HepG2 (cell line): ENCODE measurements at regions not wholly inside any gene's neighbourhood (a gene's known extent, or its start where the extent isn't known, plus 50 kb on each side); places are given as distances from the start of the nearest gene placed in this dataset.

Experiments used
- BCLAF1 ChIP-seq: fragments of 450-650 bp; IDR thresholded peaks from 2 replicates; pipeline ENCODE4 v1.6.1; 2017; ENCODE audit warnings: mild to moderate bottlenecking
- CREBL2 ChIP-seq: sonication (generic); formaldehyde crosslinking; IDR thresholded peaks from 2 replicates; pipeline ENCODE4 v1.8.1; 2023; ENCODE audit warnings: missing genetic modification reagents, mild to moderate bottlenecking, borderline replicate concordance
- CREM ChIP-seq, 2 experiments: sonication (generic) in 1 of 2; formaldehyde crosslinking in 1 of 2; IDR thresholded peaks; 2 replicates each; pipeline versions ENCODE4 v1.4.0 to v1.6.1; 2016 to 2020; ENCODE audit warnings: antibody characterized with exemption in 1 of 2, mild to moderate bottlenecking in 1 of 2, missing genetic modification reagents in 1 of 2
- EED ChIP-seq: sonication (generic); formaldehyde crosslinking; IDR thresholded peaks from 2 replicates; pipeline ENCODE4 v1.5.0; 2020; ENCODE audit warnings: mild to moderate bottlenecking, missing genetic modification reagents
- FOSL2 ChIP-seq: sonication (generic); formaldehyde crosslinking; IDR thresholded peaks from 2 replicates; pipeline ENCODE4 v1.4.0; 2020; ENCODE audit warnings: missing genetic modification reagents
- RCOR2 ChIP-seq: IDR thresholded peaks from 2 replicates; pipeline ENCODE4 v1.6.1; 2016; ENCODE audit warnings: missing biosample characterization, missing genetic modification reagents
- ZNF20 ChIP-seq: sonication (generic); formaldehyde crosslinking; IDR thresholded peaks from 2 replicates; pipeline ENCODE4 v1.4.0; 2020; ENCODE audit warnings: mild to moderate bottlenecking, moderate library complexity, missing genetic modification reagents
- ZNF556 ChIP-seq: sonication (generic); formaldehyde crosslinking; IDR thresholded peaks from 2 replicates; pipeline ENCODE4 v1.4.0; 2020; ENCODE audit warnings: mild to moderate bottlenecking, missing genetic modification reagents, borderline replicate concordance
- ZNF816 ChIP-seq: sonication (generic); formaldehyde crosslinking; IDR thresholded peaks from 2 replicates; pipeline ENCODE4 v1.8.0; 2022; ENCODE audit warnings: missing genetic modification reagents, mild to moderate bottlenecking, borderline replicate concordance
- TF ChIP-seq, protein P1 (sequence below): sonication (generic); formaldehyde crosslinking; IDR thresholded peaks from 2 replicates; pipeline ENCODE4 v1.4.0; 2020; ENCODE audit warnings: missing genetic modification reagents, borderline replicate concordance
- TF ChIP-seq, protein P2 (sequence below): sonication (generic); formaldehyde crosslinking; conservative IDR thresholded peaks from 2 replicates; pipeline ENCODE4 v1.5.0; 2020; ENCODE audit warnings: missing genetic modification reagents
- TF ChIP-seq, protein P3 (sequence below): sonication (generic); formaldehyde crosslinking; IDR thresholded peaks from 2 replicates; pipeline ENCODE4 v1.4.0; 2020; ENCODE audit warnings: mild to moderate bottlenecking, missing genetic modification reagents
- TF ChIP-seq, protein P4 (sequence below): sonication (generic); formaldehyde crosslinking; IDR thresholded peaks from 2 replicates; pipeline ENCODE4 v1.5.0; 2020; ENCODE audit warnings: mild to moderate bottlenecking, missing genetic modification reagents, moderate library complexity

DNA sequence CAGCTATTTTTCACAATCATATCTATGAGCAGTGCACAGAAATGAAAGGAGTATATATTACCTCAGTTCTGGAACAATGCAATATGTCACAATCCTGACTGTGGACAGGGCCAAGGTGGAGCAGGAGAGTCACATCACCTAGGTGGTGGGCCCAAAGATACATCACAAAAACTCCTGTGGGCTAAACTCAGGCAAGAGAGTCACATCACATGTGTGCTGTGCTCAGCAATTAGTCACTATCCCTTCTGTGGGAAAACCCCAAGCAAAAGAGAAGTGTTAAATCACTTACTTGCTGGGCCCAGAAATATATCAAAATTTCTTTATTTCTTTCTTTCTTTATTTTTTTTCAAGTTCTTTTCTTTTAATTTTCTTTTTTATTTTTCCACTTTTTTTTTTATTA lies 249.6 kb downstream of the RPS4Y2 start:
- TF ChIP-seq RCOR2 (CRISPR knock-in tag): no peak
- TF ChIP-seq, protein P1, sequence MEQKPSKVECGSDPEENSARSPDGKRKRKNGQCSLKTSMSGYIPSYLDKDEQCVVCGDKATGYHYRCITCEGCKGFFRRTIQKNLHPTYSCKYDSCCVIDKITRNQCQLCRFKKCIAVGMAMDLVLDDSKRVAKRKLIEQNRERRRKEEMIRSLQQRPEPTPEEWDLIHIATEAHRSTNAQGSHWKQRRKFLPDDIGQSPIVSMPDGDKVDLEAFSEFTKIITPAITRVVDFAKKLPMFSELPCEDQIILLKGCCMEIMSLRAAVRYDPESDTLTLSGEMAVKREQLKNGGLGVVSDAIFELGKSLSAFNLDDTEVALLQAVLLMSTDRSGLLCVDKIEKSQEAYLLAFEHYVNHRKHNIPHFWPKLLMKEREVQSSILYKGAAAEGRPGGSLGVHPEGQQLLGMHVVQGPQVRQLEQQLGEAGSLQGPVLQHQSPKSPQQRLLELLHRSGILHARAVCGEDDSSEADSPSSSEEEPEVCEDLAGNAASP: no peak
- no peak for TF ChIP-seq CREBL2 (CRISPR knock-in tag)
- no peak for TF ChIP-seq BCLAF1
- no peak for TF ChIP-seq ZNF20
- TF ChIP-seq, protein P2, sequence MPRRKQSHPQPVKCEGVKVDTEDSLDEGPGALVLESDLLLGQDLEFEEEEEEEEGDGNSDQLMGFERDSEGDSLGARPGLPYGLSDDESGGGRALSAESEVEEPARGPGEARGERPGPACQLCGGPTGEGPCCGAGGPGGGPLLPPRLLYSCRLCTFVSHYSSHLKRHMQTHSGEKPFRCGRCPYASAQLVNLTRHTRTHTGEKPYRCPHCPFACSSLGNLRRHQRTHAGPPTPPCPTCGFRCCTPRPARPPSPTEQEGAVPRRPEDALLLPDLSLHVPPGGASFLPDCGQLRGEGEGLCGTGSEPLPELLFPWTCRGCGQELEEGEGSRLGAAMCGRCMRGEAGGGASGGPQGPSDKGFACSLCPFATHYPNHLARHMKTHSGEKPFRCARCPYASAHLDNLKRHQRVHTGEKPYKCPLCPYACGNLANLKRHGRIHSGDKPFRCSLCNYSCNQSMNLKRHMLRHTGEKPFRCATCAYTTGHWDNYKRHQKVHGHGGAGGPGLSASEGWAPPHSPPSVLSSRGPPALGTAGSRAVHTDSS: no peak
- TF ChIP-seq EED (CRISPR knock-in tag): no peak
- TF ChIP-seq, protein P3, sequence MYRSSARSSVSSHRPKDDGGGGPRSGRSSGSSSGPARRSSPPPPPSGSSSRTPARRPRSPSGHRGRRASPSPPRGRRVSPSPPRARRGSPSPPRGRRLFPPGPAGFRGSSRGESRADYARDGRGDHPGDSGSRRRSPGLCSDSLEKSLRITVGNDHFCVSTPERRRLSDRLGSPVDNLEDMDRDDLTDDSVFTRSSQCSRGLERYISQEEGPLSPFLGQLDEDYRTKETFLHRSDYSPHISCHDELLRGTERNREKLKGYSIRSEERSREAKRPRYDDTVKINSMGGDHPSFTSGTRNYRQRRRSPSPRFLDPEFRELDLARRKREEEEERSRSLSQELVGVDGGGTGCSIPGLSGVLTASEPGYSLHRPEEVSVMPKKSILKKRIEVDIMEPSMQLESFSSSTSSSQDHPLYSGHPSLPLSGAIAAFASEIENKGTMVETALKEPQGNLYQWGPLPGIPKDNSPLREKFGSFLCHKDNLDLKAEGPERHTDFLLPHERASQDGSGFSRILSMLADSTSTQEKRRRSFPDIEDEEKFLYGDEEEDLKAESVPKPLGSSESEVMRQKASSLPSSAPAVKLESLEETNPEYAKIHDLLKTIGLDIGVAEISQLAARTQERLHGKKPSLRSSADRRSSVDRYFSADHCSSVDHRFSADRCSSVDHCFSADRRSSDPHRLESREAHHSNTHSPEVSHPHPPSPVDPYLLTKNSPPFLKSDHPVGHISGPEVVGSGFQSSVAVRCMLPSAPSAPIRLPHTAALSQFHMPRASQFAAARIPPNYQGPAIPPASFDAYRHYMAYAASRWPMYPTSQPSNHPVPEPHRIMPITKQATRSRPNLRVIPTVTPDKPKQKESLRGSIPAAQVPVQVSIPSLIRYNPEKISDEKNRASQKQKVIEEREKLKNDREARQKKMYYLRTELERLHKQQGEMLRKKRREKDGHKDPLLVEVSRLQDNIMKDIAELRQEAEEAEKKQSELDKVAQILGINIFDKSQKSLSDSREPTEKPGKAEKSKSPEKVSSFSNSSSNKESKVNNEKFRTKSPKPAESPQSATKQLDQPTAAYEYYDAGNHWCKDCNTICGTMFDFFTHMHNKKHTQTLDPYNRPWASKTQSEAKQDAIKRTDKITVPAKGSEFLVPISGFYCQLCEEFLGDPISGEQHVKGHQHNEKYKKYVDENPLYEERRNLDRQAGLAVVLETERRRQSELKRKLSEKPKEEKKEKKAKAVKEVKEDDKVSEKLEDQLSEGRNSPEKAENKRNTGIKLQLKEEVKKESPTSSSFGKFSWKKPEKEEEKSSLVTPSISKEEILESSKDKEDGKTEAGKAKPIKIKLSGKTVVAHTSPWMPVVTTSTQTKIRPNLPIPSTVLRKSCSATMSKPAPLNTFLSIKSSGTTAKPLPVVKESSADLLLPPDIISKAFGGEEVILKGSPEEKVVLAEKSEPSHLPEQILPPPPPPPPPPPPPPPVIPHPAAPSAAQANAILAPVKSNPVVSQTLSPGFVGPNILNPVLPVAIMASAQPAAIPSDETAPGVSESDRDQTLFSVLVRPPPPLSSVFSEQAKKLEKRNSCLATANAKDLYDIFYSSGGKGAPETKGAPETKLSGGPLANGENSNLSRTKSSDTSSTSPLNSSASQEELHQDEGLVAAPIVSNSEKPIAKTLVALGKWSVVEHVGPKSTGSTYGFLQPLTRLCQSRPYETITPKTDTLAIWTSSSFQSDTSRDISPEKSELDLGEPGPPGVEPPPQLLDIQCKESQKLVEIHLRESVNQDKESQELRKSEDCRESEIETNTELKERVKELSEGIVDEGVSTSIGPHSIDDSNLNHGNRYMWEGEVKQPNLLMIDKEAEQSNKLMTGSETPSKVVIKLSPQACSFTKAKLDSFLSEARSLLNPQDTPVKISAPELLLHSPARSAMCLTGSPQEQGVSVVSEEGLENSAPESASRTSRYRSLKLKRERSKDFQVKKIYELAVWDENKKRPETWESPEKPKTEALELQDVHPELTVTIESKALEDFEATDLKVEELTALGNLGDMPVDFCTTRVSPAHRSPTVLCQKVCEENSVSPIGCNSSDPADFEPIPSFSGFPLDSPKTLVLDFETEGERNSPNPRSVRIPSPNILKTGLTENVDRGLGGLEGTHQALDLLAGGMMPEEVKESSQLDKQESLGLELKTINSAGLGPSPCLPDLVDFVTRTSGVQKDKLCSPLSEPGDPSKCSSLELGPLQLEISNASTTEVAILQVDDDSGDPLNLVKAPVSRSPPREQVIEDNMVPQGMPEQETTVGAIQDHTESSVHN: no peak
- no peak for TF ChIP-seq ZNF816 (CRISPR knock-in tag)
- no peak for TF ChIP-seq FOSL2 (CRISPR knock-in tag)
- no peak for TF ChIP-seq CREM (IDR thresholded peaks at IDR 0.05)
- TF ChIP-seq CREM (CRISPR knock-in tag; IDR thresholded peaks at IDR 0.05): no peak
- TF ChIP-seq, protein P4, sequence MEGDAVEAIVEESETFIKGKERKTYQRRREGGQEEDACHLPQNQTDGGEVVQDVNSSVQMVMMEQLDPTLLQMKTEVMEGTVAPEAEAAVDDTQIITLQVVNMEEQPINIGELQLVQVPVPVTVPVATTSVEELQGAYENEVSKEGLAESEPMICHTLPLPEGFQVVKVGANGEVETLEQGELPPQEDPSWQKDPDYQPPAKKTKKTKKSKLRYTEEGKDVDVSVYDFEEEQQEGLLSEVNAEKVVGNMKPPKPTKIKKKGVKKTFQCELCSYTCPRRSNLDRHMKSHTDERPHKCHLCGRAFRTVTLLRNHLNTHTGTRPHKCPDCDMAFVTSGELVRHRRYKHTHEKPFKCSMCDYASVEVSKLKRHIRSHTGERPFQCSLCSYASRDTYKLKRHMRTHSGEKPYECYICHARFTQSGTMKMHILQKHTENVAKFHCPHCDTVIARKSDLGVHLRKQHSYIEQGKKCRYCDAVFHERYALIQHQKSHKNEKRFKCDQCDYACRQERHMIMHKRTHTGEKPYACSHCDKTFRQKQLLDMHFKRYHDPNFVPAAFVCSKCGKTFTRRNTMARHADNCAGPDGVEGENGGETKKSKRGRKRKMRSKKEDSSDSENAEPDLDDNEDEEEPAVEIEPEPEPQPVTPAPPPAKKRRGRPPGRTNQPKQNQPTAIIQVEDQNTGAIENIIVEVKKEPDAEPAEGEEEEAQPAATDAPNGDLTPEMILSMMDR (CRISPR knock-in tag): no peak
- no peak for TF ChIP-seq ZNF556 (CRISPR knock-in tag)
